AG04450 (cell line): ENCODE measurements at regions not wholly inside any gene's neighbourhood (a gene's known extent, or its start where the extent isn't known, plus 50 kb on each side); places are given as distances from the start of the nearest gene placed in this dataset.

Experiments
- CTCF ChIA-PET: fragments of 300-600, 350-600 bp; formaldehyde crosslinking; extraction: SDS; loops from one replicate; lab custom pipeline; 2022; ENCODE audit warnings: antibody characterized with exemption, inconsistent platforms; lab: Charles Lee
- POLR2A ChIA-PET: fragments of 350-600 bp; formaldehyde crosslinking; extraction: SDS; loops from one replicate; lab custom pipeline; 2021; ENCODE audit warnings: antibody characterized with exemption, inconsistent platforms; lab: Yijun Ruan, JAX
- DNase-seq: peaks from one replicate; pipeline ENCODE4 v3.0.0-alpha.2; 2011; ENCODE audit warnings: low read depth, low spot score
- H3K27ac ChIP-seq: one replicate; pipeline ENCODE4 v1.5.1; 2012; ENCODE audit warnings: low read depth, low read length, control low read depth
- H3K27me3 ChIP-seq: one replicate; pipeline ENCODE4 v1.6.0; 2012; ENCODE audit warnings: low read length; ENCODE audit not compliant: control insufficient read depth, insufficient read depth
- H3K4me3 ChIP-seq: 2 replicates; pipeline ENCODE4 v1.5.1; 2011; ENCODE audit warnings: mild to moderate bottlenecking, low read depth, low read length, control low read depth
- H3K9me3 ChIP-seq: 2 replicates; pipeline ENCODE4 v1.5.1; 2012; ENCODE audit warnings: low read length; ENCODE audit not compliant: control insufficient read depth, insufficient read depth
- TF ChIP-seq, protein P1 (sequence below): IDR thresholded peaks from 2 replicates; pipeline ENCODE4 v1.5.1; 2011; ENCODE audit warnings: low read depth, low read length, control low read depth, inconsistent platforms

DNA sequence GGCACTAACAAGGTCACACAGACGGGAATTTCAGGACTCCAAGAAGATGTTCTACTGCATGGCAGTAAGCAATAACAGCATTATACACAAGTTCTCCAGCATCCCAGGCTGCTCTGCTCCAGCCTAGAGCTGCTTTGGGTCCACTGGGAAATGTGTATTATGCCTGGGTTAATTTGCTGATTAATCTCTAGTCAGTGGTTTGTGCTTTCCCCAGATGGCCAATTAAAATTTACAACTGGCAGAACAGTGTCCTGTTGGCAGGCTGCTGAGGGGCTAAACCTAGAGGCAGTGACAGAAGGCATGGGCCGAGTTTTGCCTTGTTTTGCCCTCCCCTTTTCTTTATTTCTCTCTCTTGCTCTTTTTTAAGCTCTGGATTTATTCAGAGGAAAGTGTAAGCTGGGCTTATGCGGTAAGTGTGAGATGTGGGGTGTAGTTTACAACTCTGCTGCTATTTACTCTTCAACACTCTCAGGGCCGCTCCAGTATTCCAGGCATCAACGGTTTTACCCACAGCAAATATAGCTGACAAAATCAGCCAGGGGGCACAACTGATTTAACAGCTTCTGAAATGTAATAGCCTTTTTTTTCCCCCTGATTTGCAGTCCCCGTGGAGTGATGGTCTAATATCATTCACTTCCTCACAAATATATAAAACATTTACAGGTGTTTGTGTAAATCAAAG lies 348.0 kb downstream of the GPD2 start:
- Histone ChIP-seq H3K4me3 (no peak overlapping the region), H3K27me3 (no peaks in the 10 kb centered on the region), H3K9me3 (no peaks in the 10 kb centered on the region), H3K27ac (no peak overlapping the region)
- TF ChIP-seq, protein P1, sequence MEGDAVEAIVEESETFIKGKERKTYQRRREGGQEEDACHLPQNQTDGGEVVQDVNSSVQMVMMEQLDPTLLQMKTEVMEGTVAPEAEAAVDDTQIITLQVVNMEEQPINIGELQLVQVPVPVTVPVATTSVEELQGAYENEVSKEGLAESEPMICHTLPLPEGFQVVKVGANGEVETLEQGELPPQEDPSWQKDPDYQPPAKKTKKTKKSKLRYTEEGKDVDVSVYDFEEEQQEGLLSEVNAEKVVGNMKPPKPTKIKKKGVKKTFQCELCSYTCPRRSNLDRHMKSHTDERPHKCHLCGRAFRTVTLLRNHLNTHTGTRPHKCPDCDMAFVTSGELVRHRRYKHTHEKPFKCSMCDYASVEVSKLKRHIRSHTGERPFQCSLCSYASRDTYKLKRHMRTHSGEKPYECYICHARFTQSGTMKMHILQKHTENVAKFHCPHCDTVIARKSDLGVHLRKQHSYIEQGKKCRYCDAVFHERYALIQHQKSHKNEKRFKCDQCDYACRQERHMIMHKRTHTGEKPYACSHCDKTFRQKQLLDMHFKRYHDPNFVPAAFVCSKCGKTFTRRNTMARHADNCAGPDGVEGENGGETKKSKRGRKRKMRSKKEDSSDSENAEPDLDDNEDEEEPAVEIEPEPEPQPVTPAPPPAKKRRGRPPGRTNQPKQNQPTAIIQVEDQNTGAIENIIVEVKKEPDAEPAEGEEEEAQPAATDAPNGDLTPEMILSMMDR: no peak
- ChIA-PET POLR2A (no interaction called here), CTCF (no interaction called here)
- no peak for DNase-seq

DNA sequence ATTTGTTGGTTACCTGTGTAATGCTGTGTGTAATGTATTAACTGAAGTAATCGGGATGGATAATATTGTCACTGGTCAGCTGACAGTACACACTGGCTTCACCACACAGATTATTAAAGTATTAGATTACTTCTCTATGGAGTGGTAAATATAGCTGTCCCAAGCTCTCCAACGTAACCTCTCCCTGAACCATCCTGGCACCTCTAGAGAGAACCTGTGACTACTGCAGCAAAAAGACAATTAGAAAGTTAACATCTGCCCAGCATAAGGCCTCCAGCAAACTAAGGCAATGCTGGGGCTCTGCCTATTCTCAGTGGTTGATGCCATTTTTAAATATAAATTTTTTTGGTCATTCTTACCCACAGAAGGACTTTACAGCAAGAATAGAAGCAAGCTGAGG lies 351.3 kb downstream of the GPD2 start:
- CTCF ChIA-PET: no interaction called here
- TF ChIP-seq, protein P1: no peak

DNA sequence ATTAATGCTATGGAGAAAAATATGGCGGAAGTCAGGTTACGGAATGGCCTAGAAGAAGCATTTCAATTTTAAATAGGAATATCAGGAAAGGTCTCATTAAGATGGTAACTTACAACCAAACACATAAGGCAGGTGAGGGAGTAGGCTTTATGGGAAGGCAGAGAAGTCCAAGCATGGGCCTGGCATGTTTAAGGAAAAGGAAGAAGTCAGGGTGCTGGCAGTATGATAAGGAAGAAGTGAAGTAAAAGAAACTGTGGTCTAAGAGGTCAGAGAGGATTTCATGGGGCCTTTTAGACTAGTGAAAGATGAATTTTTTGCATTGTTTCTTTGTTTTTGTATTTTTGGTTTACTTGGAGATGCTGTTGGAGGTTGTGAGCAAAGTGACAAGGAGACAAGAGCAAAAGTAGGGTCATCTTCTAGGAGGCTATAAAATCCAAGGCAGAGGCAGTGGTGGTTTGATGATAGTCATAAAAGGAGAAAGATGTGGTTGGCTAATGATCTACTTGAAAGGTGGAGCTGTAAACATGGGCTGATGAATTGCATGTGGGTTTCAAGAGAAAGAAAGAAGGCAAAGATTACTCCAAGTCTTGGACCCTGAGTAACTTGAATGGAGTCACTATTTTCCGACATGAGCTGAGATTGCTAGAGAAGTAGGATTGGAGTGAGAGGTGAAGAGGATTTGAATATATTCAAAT lies 354.3 kb downstream of the GPD2 start:
- ChIA-PET CTCF (no interaction called here), POLR2A (no interaction called here)
- Histone ChIP-seq H3K4me3 (no peak overlapping the region), H3K27me3 (no peaks in the 10 kb centered on the region), H3K9me3 (no peaks in the 10 kb centered on the region), H3K27ac (no peak overlapping the region)
- TF ChIP-seq, protein P1: no peak
- no peak for DNase-seq

More for the DNA sequence above, 351.3 kb downstream of the GPD2 start:
- no peak overlapping the region for H3K4me3 ChIP-seq
- POLR2A ChIA-PET: no interaction called here
- no peaks in the 10 kb centered on the region for H3K27me3 ChIP-seq
- H3K27ac ChIP-seq: no peak overlapping the region
- no peak for DNase-seq
- H3K9me3 ChIP-seq: no peaks in the 10 kb centered on the region

DNA sequence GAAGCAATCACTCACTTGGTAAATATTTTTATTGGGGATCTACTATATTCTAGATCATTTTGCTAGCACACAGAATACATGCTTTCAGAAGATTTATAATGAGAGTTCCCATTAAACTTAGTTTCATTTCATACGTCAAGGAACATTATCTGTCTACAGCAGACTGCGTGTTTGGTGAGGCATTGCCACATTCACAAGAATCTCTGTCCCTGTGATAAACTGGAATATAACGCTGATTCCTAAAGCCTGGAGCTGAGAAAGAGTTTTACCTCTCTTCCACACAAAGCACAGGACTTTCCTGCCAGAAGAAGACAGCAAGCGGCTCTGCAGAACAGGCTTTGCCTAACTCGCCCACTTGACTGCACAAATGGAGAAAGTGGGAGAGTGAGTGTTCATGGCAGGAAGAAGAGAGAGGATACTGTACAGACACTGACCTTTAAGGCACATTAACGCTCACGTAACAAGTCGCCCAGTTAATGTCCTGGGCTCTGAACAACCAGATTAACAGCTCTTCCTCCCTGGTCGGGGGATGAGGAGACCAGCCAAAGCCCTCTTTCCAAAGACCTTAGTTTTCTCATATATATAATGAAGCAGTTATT lies 356.2 kb downstream of the GPD2 start:
- Histone ChIP-seq H3K27me3 (no peaks in the 10 kb centered on the region), H3K9me3 (no peaks in the 10 kb centered on the region), H3K4me3 (no peak overlapping the region), H3K27ac (no peak overlapping the region)
- ChIA-PET POLR2A (no interaction called here), CTCF (no interaction called here)
- TF ChIP-seq, protein P1: no peak
- DNase-seq: no peak

DNA sequence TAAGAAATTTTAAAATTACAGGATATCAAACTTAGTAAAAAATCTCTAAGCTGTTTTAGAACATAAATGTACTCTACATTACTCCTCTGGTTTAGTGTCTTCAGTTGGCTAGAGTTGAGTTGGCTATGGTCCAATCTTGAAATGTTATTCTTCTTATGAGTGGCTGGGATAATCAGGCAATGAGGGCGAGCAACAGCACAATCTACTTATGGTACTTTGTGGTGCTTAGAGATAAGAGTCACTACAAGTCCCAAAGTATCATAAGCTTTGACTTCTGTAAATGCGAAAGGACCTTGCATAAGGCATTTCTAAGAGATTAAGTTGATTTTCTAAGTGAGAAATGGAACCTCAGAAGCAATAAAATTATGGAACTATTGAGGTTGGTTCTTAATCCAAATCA lies 361.7 kb downstream of the GPD2 start:
- Histone ChIP-seq H3K27ac (no peak overlapping the region), H3K27me3 (no peaks in the 10 kb centered on the region), H3K4me3 (no peak overlapping the region), H3K9me3 (no peaks in the 10 kb centered on the region)
- TF ChIP-seq, protein P1: no peak
- DNase-seq: no peak
- ChIA-PET POLR2A (no interaction called here), CTCF (interaction anchor here (0.6 kb wide), 1 partner anchor 396 kb away, joined by 3 read pairs; no protein-coding TSS in a partner anchor)
